ENCODE measurements at regions not wholly inside any gene's neighbourhood (a gene's known extent, or its start where the extent isn't known, plus 50 kb on each side); places are given as distances from the start of the nearest gene placed in this dataset.

DNA sequence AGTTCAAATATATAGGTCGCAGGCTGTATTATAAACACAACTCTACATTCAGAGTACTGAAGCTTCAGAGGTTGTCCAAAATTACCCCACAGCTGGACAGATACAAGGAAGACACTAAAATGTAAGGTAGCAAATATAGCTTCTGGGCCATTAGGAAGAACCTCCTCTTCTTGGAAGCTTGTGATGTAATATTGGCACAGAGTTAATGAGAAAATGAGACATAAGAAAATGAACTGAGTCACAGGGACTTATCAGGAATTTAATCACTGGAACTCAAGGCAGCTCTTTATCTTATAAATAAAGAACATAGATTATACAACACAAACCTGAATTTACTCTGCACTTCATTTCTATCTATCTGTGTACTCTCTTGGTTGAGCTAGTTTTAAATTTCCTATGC is 344.7 kb downstream of the PCDH10 start:
- DNase-seq (ENCODE audit: low read depth in 2 of 3, low spot score in 2 of 3): no peak

DNA sequence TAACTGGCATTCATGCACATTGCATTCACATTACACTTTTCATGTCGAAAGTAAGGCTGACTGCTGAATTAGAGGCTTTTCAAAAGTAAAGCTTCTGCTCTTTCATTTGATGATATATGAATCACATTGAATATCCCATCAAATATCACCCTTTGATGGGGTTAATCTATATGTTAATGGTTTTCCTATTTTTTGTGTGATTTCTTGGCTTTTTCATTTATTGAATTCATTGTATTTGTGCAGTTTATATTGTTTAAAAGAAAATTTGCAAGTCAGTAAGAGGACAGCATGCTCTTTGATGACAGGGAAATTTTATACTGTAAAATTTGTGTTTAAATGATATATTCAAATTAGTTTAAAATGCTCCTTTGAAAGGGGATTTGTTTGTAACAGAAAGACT is 344.1 kb downstream of the PCDH10 start:
- DNase-seq (ENCODE audit: low read depth in 2 of 3, low spot score in 2 of 3): no peak

DNA sequence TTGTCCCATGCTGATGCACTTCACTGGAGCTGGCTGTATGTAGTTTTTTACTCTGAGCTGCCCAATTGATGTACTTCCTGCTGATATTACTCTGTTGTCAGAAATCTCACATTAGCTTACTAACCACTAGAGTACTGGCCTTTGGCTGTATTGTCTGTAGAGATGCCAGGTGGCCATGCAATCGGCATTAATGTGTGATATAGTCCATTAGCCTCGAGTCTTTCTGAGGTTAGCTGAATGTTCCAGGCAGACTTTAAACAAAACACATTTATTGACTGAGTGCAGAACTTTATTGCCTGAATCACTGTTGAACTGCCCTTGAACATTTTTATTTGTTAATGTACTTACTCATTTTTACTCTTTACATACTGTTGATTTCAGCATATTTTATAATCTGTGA is 335.2 kb downstream of the PCDH10 start:
- no peak for DNase-seq (ENCODE audit: low read depth in 2 of 3, low spot score in 2 of 3)

DNA sequence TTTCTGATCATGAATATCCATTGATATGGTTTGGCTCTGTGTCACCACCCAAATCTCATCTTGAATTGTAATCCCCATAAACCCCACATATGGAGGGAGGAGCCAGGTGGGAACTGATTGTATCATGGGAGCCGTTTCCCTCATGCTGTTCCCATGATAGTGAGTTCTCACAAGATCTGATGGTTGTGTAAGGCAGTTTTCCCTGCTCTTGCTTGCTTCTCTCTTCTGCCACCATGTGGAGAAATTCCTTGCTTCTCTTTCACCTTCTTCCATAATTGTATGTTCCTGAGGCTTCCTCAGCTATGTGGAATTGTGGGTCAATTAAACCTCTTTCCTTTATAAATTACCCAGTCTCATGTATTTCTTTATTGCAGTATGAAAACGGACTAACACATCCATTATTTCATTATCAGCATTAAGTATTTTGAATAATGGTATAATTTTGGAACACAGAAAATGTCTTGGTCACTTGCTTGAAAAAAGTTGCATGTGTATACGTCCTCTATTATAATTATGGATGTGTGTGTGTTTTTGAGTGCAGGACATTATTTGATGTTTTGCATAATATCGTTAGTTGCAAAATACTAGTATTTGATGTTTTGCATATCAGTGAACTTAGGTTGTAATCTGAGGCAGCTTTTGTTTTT is 334.6 kb downstream of the PCDH10 start:
- DNase-seq (ENCODE audit: low read depth in 2 of 3, low spot score in 2 of 3): peak in 2 of 3 donors; percentile 5 to 26

DNA sequence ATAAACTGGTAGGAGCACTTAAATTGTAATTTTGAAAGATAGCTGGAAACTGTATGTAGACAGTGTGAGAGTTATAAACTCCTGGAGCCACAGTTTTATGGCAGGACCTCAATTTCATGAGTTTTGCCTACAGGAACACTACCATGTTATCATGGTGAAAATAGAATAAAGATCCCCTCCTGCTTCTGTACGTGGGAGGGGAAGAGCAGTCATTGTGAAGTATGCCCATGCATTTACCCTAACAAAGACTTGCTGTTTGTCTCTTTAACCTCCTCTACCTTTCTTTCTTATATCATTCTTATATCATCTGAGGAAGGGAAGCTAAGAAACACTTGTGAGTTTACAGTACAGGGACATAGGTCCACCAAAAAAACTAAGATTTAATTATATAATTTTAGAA is 327.0 kb downstream of the PCDH10 start:
- no peak for DNase-seq (ENCODE audit: low read depth in 2 of 3, low spot score in 2 of 3)

DNA sequence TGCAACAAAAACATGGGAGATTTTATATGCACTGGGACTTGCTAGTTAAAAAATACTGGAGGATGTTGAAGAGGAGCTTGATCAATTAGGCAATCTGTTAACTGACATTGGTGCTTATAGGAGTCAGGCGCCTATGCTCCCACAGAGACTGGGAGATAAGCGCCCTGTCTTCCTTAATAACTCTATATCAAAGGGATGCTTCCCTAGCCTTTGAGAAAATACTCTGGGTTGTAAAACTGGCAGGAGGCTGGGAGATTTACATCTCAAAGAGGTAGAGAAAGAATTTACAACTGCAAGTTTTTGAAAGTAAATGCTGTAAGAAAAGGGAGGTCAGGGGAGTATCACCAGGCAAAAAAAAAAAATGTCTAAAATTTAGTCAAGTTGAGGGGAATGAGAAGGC is 325.4 kb downstream of the PCDH10 start:
- no peak for DNase-seq (ENCODE audit: low read depth in 2 of 3, low spot score in 2 of 3)

DNA sequence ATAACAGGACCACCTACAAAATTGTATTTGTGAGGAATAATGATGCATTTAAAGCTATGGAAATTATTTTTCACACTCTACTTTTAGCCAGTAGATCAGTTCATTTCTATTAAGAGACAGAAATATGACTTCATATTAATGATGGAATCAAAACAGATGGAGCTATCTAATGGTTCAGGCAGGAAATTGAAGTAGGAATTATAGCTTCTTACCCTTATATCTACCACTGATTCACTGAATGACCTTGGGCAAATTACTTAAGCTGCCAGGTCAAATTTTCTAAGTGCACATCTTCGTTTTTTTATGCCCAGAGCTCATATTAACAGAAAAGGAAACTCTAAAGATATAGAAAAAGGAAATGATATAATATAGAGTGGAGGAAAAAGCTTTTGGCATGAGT is 323.1 kb downstream of the PCDH10 start:
- no peak for DNase-seq (ENCODE audit: low read depth in 2 of 3, low spot score in 2 of 3)

DNA sequence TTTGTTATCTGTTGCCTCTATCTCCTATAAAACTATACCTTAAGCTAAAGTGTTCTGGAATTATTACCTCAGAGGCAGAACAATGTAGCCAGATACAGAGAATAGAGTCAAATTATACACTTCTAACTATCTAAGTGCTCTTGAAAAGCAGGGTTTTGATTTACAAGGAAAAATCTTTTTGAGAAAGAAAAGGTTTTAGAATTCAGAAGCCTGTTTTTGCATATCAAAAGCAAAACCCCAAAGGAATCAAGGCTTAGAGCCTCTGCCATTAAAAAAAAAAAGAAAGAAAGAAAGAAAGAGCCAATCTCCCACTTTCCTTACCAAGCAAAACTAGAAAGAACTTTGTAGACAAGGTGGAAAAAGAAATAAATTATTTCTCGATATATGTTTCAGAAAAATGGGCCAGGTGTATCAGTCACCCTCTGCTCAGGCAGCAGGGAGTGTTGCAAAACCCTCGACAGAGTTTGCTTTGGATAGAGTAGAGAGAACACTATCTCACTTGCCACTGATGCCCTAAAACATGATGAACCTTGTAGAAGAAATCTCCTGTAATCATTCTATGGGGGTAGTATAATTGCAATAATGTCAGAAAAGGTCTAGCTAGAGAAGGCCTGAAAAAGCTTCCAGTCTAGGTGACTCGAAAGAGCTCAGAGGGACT is 318.3 kb downstream of the PCDH10 start:
- DNase-seq (ENCODE audit: low read depth in 2 of 3, low spot score in 2 of 3): no peak

DNA sequence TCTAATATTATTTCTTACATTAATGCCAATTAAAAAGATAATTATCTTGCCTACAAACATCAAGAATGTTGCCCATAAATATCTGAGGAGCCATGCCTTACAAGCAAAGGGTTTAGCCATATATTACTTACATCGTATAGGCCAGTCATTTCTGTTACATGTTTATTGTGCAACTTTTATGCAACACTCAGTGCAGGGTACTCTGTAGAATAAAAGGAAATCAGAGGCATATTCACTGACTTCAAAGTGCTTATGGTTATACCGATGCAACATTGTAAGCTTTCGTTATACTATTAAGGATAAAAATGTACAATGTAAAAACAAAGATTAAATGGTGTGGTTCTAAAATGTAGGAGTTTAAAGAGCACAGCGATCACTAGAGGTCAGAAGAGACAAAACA is 315.9 kb downstream of the PCDH10 start:
- no peak for DNase-seq (ENCODE audit: low read depth in 2 of 3, low spot score in 2 of 3)

DNA sequence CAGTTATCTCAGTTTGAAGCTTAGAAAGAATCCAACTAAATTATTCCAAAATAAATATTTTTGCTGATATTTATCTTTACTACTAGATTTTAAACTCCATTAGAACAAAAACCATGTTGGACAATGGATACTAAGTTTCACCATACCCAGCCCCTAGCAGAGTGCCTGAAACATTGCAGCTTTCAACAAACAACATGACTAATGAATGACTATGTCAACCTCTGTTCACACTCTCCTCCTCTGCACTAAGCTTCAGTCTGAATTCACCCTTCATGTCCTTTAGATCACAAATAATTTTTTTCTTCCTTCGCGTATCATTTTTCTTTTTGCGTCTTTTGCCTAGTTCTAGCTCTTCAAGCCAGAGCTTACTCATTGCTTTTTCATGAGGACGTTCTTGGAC is 315.2 kb downstream of the PCDH10 start:
- no peak for DNase-seq (ENCODE audit: low read depth in 2 of 3, low spot score in 2 of 3)

DNA sequence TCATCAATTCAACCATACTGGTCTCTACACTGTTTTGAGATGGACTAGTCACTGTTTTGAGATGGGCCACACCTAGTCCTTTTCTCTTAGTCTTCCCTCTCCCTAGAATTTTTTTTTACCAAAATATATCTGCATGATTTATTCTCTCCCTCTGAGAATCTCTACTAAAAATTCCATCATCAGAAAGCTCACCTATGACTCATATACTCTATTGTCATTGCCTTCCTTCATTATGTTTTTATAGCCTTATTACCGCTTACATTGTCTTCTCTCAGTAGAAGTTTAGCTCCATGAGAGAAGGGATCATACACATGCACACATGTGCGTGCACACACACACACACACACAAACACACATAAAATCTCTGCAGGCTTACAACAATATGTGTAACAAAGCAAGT is 303.6 kb downstream of the PCDH10 start:
- DNase-seq (ENCODE audit: low read depth in 2 of 3, low spot score in 2 of 3): no peak

DNA sequence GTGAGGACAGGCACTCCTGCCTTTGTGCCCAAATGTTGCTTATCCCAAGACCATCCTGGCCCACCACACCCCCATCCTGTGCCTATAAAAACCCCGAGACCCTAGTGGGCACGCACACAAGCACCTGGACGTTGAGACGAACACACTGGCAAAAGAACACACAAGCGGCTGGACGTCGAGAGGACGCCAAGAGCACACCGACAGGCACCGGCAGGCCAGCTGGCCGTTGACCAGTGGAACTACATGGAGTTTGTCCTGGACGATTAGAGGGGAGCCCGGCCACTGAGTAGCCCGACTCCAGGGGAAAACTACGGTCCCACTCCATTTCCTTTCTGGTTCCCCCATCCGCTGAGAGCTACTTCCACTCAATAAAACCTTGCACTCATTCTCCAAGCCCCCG is 301.7 kb downstream of the PCDH10 start:
- DNase-seq (ENCODE audit: low read depth in 2 of 3, low spot score in 2 of 3): no peak

DNA sequence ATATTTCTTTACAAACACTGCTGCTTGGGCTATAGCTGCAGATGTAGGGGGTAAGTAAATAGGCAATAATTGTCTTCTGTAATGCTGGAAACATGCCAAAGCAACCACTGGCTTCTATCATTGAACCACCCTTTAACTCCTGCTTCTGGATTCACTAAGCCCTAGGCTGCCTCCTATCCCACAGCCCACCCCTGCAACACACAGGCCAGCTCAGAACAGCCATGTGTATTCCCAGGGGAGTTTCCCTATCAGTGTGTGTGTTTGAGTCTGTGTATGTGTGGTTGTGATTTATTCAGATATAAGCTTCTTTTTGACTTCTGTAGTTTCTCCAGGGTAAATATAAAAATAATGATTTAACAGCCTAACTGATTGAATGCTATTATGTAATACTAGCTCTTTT is 291.3 kb downstream of the PCDH10 start:
- DNase-seq (ENCODE audit: low read depth in 2 of 3, low spot score in 2 of 3): no peak

DNA sequence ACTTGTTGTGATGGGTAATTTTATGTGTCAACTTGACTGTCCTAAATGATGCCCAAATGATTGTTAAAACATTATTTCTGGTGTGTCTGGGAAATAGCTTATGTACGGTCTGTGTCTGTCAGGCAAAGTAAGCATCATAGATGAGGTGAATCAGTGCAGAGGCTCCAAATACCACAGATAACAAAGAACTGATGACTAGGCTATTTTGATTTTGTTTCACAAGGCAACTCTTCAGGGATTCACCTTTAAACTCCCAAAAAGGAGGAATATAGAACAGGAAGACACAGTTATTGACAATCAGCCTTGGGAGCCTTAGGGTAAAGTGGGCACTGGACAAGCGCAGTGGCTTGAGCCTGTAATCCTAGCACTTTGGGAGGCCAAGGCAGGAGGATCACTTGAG is 290.7 kb downstream of the PCDH10 start:
- no peak for DNase-seq (ENCODE audit: low read depth in 2 of 3, low spot score in 2 of 3)

DNA sequence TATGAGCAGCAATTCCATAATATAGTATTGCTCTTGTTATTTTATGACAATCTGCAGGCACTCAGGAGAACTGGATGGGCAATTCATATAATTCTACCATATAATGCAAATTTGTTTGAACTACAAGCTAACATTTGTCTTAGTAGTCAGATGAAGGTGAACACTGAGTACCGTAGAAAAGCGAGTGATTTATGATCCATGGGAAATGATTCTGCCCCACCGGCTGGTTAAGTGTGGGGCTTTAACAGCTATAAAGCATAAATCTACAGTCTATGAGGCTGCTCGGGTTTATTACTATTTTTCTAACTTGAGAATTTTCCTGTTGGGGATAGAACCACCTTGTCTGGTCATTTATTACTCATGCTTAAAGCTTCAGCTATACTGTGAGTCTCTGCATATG is 275.5 kb downstream of the PCDH10 start:
- DNase-seq (ENCODE audit: low read depth in 2 of 3, low spot score in 2 of 3): no peak

DNA sequence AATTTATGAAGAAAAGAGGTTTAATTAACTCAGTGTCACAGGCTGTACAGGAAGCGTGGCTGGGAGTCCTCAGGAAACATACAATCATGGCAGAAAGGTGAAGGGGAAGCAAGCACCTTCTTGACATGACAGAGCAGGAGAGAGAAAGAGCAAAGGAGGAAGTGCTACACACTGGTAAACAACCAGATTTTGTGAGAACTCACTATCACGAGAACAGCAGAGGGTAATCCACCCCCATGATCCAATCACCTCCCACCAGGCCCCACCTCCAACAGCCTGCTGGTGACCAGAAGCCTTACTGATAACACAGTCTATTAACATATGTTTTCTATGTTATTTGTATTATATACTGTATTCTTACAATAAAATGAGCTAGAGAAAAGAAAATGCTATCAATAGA is 254.8 kb downstream of the PCDH10 start:
- DNase-seq (ENCODE audit: low read depth in 2 of 3, low spot score in 2 of 3): no peak

DNA sequence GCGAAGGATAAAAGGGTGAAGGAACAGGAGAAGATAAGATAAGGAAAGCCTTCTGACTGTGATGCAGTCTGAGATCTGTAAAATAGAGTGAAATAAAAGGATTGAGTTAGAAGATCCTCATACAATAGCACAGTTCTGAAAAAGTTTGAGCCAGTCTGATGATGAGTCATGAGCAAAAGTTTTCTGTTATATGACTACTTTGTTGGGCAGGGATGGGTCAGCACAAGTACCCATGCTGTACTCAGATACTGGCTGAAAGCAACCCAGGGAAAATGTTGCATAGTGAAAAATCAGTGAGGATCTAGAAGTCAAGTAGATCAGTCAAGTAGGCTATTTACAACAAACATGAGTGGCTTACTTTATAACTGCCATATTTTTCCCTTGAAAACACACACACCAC is 253.5 kb downstream of the PCDH10 start:
- no peak for DNase-seq (ENCODE audit: low read depth in 2 of 3, low spot score in 2 of 3)

DNA sequence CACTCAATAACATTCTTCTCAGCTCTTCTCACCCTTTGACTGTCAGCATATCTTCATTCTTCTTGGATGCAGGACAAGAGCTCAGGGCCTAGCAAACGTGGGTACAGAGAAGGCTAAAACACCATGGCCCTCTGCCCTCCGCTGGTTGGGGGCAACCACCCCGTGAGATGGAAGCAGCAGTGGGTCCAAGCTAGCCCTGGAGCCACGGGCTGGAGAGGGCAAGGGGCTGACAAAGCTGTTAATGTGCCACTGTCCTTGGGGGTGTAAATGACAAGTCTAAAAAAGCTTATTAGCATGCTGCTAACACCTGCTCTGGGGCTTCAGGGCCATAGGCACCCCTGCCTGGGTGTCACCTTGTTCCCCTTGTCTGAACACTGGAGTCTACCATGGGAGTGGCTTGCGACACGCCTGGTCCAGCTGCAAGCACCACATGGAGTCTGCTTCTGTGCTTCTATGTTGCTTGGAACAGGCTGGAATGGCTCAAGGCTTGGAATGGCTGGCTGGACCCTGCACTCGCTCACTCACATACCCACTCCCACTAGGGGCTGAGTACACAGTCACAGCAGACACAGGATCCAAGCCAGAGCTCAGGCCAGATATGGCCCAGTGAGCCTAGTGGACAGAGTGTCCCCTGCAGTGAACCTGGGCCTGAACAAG is 246.0 kb downstream of the PCDH10 start:
- no peak for DNase-seq (ENCODE audit: low read depth in 2 of 3, low spot score in 2 of 3)

DNA sequence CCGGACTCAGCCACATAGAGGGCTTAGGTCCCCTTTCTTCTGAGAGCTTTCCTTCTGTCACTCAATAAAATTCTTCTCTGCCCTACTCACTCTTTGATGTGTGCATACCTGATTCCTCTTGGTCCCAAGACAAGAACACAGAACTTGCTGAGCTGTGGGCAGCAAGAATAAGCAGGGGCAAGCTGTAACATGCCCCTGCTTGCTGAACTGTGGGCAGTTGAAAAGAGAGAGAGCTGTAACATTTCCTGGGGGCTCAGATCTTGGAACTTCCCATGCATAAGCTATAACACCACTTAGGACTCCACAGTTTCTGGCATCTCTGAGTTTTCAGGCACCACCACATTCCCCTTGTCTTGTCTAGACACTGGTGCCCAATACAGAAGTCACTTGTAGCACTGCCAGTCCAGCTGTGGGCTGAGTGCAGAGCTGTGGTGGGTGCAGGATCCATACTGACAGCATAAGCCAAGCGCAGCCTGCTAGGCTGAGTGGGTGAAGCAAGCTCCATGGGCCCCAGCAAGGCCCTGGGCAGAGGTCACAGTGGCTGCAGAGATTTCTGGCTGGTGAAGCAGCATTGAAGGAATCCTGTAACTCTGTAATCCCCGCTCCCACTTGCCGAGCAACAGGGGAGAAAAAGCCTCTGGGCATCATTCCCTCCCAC is 241.2 kb downstream of the PCDH10 start:
- DNase-seq (ENCODE audit: low read depth in 2 of 3, low spot score in 2 of 3): no peak

DNA sequence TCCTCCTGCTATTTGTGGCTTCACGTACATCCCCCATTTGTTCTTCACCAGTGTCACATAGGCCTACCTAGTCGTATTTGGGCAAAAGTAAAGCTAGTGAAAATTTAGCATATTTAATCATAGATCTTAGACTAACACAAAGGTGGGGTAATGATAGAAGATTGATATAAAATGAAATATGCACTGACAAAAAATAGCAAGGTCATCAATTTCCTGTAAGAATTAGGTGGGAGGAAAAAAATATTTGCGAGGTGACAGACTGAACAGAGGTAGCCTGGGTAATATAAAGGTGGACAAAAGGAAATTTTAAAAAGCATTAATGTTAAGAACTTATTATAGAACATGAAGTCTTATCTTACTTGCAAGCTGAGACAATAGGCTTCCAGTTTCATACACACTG is 239.9 kb downstream of the PCDH10 start:
- DNase-seq (ENCODE audit: low read depth in 2 of 3, low spot score in 2 of 3): no peak

DNA sequence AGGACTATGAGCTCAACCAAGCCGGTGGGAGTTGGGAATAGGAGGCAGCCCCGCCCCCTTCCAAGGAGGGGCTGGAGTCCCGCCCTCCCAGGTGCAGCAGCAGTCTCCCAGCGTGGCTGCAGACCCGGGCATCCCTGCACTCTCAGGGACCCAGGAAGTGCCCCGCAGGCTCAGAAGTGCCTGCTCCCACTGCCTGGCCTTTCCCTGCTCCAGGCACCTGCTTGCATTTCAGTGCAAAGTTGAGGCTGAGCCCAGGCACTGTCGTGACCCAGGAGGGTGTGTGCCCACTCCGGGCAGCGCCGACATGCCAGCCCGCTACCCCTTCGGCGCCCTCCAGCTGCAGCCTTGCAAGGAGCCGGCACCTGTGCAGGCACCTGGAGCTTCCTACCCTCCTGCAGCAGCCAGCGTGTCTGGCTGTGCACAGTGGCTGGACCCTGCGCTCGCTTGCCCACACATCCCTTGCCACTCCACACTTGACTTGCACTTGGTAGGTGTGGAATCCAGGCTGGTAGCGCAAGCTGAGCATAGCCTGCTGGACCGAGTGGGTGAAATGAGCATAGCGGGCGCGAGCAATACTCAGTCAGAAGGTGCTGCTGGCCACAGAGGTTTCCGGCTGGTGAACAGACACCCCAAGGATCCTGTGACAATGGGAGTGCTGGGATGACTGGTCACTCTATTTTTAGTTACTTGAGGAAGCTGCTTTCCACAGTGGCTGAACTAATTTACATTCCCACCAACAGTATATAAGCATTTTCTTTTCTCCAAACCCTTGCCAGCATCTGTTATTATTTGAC is 236.3 kb downstream of the PCDH10 start:
- DNase-seq (ENCODE audit: low read depth in 2 of 3, low spot score in 2 of 3): no peak
